Right hindlimb (tissue), 1 donor: ENCODE measurements at regions not wholly inside any gene's neighbourhood (a gene's known extent, or its start where the extent isn't known, plus 50 kb on each side); places are given as distances from the start of the nearest gene placed in this dataset.
"Not testable (repeated sequence)": the region's sequence is repeated elsewhere in the genome, so short reads cannot be mapped to it uniquely, and the experiment has no call there.

Experiments used
- DNase-seq: peaks from one replicate; pipeline ENCODE4 v3.0.0-alpha.2; 2018

GRCh38 chr2:47964277-47964676, 58.0 kb upstream of the FBXO11 start:
- DNase-seq: no peak

GRCh38 chr2:47964722-47965434, 58.6 kb upstream of the FBXO11 start:
- no peak for DNase-seq

- not testable (repeated sequence) for DNase-seq
Observed at GRCh38 chr2:47976728-47977127, 70.4 kb upstream of the FBXO11 start.

- DNase-seq: no peak
Observed at GRCh38 chr2:47984041-47984440, 77.7 kb upstream of the FBXO11 start.

GRCh38 chr2:47990503-47990902, 84.2 kb upstream of the FBXO11 start:
- no peak for DNase-seq

GRCh38 chr2:47992671-47993070, 86.4 kb upstream of the FBXO11 start:
- no peak for DNase-seq

GRCh38 chr2:47996808-47997207, 90.5 kb upstream of the FBXO11 start:
- DNase-seq: no peak

GRCh38 chr2:47999512-47999911, 93.2 kb upstream of the FBXO11 start:
- no peak for DNase-seq

- DNase-seq: no peak
Observed at GRCh38 chr2:48001498-48001897, 95.2 kb upstream of the FBXO11 start.

GRCh38 chr2:48006094-48006493, 99.8 kb upstream of the FBXO11 start:
- DNase-seq: no peak

GRCh38 chr2:48007699-48008268, 101.5 kb upstream of the FBXO11 start:
- DNase-seq: no peak

- DNase-seq: no peak
Observed at GRCh38 chr2:48009256-48009655, 103.0 kb upstream of the FBXO11 start.

- no peak for DNase-seq
Observed at GRCh38 chr2:48015421-48015820, 109.1 kb upstream of the FBXO11 start.

- DNase-seq: no peak
Observed at GRCh38 chr2:48016225-48017019, 110.1 kb upstream of the FBXO11 start.

GRCh38 chr2:48017136-48017535, 110.8 kb upstream of the FBXO11 start:
- DNase-seq: no peak

- no peak for DNase-seq
Observed at GRCh38 chr2:48018480-48018879, 112.2 kb upstream of the FBXO11 start.

GRCh38 chr2:48026865-48027264, 120.6 kb upstream of the FBXO11 start:
- DNase-seq: no peak

- no peak for DNase-seq
Observed at GRCh38 chr2:48032765-48033164, 126.5 kb upstream of the FBXO11 start.

GRCh38 chr2:48034295-48034694, 128.0 kb upstream of the FBXO11 start:
- DNase-seq: no peak

GRCh38 chr2:48036312-48036711, 130.0 kb upstream of the FBXO11 start:
- no peak for DNase-seq

- DNase-seq: no peak
Observed at GRCh38 chr2:48039209-48039990, 133.1 kb upstream of the FBXO11 start.

GRCh38 chr2:48043131-48043700, 136.9 kb upstream of the FBXO11 start:
- DNase-seq: no peak

GRCh38 chr2:48043746-48044145, 137.4 kb upstream of the FBXO11 start:
- DNase-seq: no peak
